Inflammatory macrophage treated with lipopolysaccharide for 1 hour (primary cell): ENCODE measurements at regions not wholly inside any gene's neighbourhood (a gene's known extent, or its start where the extent isn't known, plus 50 kb on each side); places are given as distances from the start of the nearest gene placed in this dataset.
A peak's percentile ranks its signal among the peaks of the same experiment; 100 is the strongest.
"Not testable (repeated sequence)": the region's sequence is repeated elsewhere in the genome, so short reads cannot be mapped to it uniquely, and the experiment has no call there.

ENCODE experiments used
- DNase-seq, 2 donors: peaks; one replicate each; pipeline ENCODE4 v3.0.0-alpha.2; 2020 to 2022

GRCh38 chr2:59858540-59858939 is 694.9 kb downstream of the BCL11A start:
- no peak for DNase-seq

- no peak for DNase-seq
These were observed 696.3 kb downstream of the BCL11A start for GRCh38 chr2:59857109-59857508.

- no peak for DNase-seq
These were observed 697.1 kb downstream of the BCL11A start for GRCh38 chr2:59856391-59856790.

- DNase-seq = no peak
These were observed 700.4 kb downstream of the BCL11A start for GRCh38 chr2:59853032-59853431.

GRCh38 chr2:59851836-59852475 is 701.5 kb downstream of the BCL11A start:
- DNase-seq = no peak

GRCh38 chr2:59850554-59850953 is 702.9 kb downstream of the BCL11A start:
- DNase-seq = no peak

- no peak for DNase-seq
These were observed 719.5 kb downstream of the BCL11A start for GRCh38 chr2:59833941-59834340.

- no peak for DNase-seq
These were observed 722.9 kb downstream of the BCL11A start for GRCh38 chr2:59830601-59831000.

GRCh38 chr2:59827677-59828076 is 725.8 kb downstream of the BCL11A start:
- DNase-seq = no peak

GRCh38 chr2:59826177-59826576 is 727.3 kb downstream of the BCL11A start:
- DNase-seq = no peak

GRCh38 chr2:59824314-59824713 is 729.1 kb downstream of the BCL11A start:
- DNase-seq = no peak

GRCh38 chr2:59816075-59816474 is 737.4 kb downstream of the BCL11A start:
- no peak for DNase-seq

GRCh38 chr2:59810283-59810682 is 743.2 kb downstream of the BCL11A start:
- not testable (repeated sequence) for DNase-seq

- no peak for DNase-seq
These were observed 747.0 kb downstream of the BCL11A start for GRCh38 chr2:59806486-59806885.

- no peak for DNase-seq
These were observed 748.7 kb downstream of the BCL11A start for GRCh38 chr2:59804732-59805131.

GRCh38 chr2:59803586-59803985 is 749.9 kb downstream of the BCL11A start:
- DNase-seq = no peak

GRCh38 chr2:59798687-59799232 is 754.7 kb downstream of the BCL11A start:
- DNase-seq = no peak

GRCh38 chr2:59791004-59791618 is 762.3 kb downstream of the BCL11A start:
- no peak for DNase-seq

- no peak for DNase-seq
These were observed 763.1 kb downstream of the BCL11A start for GRCh38 chr2:59790186-59791003.

GRCh38 chr2:59789523-59789922 is 763.9 kb downstream of the BCL11A start:
- DNase-seq = no peak

GRCh38 chr2:59787095-59787494 is 766.4 kb downstream of the BCL11A start:
- no peak for DNase-seq

GRCh38 chr2:59786684-59787083 is 766.8 kb downstream of the BCL11A start:
- peak in 1 of 2 donors; percentile 2 for DNase-seq

- DNase-seq = peak; percentile 56 to 67
These were observed 773.9 kb downstream of the BCL11A start for GRCh38 chr2:59779571-59779970.

GRCh38 chr2:59777120-59777519 is 776.3 kb downstream of the BCL11A start:
- DNase-seq = no peak
